ENCODE measurements at regions not wholly inside any gene's neighbourhood (a gene's known extent, or its start where the extent isn't known, plus 50 kb on each side); places are given as distances from the start of the nearest gene placed in this dataset.
"Not testable (repeated sequence)": the region's sequence is repeated elsewhere in the genome, so short reads cannot be mapped to it uniquely, and the experiment has no call there.

DNA sequence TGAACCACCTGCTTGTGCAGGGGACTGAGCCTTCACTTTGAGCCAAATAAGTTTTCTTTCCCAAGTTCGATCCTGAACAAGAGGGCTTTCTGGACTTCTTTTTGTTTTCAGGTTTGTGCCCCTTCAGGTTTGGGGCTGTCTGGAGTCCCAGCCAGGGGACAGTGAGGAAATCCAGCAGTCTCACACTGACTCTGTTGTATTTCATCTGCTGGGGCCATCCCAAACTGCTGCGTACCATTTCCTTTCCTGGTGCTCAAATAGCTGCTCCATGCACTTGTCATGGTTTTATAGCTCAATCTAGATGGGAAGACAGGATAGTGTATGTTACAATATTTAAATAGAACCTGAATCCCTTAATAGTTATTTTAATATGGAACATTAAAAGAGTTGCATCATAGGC is 66.3 kb upstream of the IGLL5 start:
- no peak for DNase-seq (ENCODE audit: low read depth in 2 of 2)

DNA sequence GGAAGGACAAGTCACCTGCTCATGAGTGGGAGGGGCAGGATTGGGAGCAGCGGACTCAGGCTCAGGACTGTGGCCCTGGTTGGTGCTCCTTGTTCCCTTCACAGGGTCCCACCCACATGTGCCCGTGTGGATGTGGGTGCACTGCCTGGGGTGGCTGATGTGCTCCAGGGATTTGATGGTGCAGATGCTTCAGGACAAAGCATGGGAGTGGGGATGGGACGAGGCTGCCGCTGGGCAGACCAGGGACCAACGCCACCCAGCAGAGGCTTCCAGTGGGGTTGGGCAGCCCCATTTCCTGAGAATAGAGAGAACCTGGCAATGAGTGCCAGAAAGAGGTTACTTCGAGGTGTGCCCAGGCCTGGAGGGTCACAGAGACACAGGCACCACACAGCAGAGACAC is 65.5 kb upstream of the IGLL5 start:
- no peak for DNase-seq (ENCODE audit: low read depth in 2 of 2)

DNA sequence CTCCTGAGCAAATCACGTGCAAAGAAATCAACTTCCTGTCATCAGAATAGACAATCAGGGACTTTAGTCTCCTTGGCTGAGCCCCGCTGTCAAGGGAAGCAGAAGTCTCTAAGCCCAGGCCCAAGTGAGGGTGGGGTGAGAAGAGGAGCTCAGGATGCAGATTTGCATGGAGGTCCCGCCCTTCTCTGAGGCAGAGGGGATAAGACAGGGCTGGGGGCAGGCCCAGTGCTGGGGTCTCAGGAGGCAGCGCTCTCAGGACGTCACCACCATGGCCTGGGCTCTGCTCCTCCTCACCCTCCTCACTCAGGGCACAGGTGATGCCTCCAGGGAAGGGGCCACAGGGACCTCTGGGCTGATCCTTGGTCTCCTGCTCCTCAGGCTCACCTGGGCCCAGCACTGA is 65.1 kb upstream of the IGLL5 start:
- DNase-seq (ENCODE audit: low read depth in 2 of 2), result not testable (repeated sequence)

DNA sequence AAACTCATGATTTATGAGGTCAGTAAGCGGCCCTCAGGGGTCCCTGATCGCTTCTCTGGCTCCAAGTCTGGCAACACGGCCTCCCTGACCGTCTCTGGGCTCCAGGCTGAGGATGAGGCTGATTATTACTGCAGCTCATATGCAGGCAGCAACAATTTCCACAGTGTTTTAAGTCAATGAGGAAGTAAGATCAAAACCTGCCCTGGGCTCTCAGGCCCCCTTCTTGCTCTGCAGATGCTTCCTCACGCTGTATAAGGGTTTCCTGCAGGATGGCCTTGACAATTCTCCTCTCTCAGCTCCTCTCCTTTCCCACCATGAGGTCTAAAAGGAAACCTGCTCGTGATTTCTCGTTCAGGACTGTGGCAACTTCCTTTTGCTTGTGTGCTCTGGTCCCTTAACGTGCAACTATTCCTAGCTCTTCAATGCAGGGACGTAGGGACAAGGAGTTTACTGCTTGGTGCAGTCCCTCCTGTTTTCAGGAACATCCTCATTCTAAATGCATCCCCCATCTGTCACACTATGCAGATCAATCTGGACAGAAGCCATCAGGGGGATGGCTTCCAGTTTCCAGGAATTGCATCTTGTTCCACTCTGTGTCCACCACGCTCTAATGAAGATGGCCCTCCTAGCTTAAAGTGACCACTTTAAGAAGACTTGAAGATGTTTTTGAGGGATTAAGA is 64.3 kb upstream of the IGLL5 start:
- no peak for DNase-seq (ENCODE audit: low read depth in 2 of 2)

DNA sequence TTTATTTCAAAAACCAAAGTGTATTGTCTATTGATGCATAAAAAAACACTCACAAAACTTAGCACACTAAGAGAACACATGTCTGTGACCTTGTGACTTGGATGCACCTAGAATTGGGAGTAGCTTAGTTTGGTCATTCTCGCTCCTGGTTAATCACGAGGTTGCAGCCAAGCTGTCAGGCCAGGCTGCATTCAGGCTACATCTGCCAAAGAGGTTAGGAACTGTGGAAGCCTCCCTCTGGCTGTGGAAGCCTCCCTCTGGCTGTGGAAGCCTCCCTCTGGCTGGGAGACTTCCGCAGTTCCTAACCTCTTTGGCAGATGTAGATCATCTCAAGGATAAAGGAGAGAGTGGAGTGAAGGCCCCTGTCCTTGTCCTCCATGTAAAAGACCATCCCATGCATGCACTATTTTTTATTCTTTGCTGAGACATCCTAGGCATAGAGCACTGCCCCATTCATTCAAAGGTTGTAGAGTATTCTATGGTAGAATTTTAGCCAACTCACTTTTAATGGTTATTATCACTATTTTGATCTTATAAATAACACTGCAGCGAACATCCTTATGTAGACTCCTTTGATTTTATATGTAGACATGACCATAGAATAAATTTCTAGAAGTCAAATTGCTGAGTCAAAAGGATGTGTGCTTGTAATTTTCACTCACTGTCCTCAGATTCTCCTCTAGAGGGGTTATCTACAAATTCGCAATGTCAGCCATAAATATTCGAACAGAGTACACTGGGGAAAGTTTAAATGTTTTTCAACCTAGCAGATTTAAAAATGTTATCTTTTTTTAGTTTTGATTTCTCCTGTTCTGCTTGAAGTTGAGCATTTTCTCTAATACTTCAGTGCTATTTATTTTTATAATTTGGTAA is 63.0 kb upstream of the IGLL5 start:
- DNase-seq (ENCODE audit: low read depth in 2 of 2), result no peak

DNA sequence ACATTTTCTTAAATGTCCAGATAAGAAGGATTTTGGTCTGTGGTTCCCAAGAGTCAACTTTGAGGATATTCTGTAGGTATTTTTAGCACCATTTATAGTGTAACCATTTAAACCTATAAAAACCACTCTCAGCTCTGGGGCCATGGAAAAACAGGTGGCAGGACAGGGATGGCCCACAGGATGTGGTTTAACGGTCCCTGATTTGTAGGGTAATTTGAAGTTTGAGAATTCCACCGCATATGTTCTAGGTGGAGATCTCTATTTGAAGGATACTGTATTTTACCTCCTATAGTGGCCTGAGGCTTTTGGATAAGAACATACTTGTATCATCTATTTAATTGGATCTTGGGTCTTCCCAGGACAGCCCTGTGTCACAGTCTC is 62.4 kb upstream of the IGLL5 start:
- DNase-seq (ENCODE audit: low read depth in 2 of 2), result no peak

DNA sequence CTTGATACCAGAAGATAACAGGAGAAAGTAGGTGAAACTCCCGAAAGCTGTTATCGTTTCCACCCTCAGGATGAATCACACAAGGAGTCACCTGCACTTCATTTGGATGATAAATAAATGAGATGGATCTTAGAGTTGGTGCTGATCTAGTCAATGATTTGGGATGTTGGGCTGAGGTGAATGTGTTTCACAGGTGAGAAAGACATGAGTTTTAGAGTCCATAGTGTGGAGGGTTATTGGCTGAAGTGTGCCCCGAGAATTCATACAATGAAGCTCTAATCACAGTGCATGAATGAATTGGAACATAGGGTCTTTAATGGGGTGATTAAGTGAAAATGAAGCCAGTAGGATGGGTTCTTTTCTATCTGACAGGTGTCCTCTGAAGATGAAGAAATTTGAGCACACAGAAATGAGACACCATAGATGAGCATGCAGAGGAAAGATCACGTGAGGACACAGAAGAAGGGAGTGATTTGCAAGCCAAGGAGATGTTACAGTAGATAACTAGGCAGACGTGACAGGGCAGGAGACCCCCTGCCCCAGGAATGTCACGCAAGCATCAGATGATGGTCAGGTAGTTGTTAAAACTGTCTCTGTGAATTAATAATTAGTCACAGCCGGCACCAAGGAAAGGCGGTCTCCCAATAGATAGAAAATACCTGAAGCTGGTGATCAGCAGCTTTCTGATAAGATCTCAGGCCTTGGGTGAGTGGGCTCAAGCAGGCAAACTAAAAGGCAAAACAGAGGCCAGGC is 60.3 kb upstream of the IGLL5 start:
- DNase-seq (ENCODE audit: low read depth in 2 of 2), result no peak

DNA sequence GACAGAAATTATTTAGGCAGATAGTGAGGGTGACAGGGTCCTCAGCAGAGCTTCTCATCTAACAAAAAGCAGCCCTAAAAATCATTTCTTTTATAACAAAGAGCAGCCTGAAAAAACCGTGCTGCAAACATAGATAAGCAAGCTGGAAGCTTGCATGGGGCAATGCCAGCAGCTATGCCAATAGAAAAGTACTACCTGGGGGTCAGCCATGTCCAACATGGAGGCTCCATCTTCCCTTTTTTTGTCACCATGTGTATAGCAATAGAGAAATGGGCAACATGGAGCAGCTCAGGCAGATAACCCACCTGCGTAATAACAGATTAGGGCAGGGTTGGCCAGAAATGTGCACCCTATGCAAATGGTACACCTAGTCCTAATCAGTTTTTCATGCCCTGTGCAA is 57.4 kb upstream of the IGLL5 start:
- DNase-seq (ENCODE audit: low read depth in 2 of 2), result no peak

DNA sequence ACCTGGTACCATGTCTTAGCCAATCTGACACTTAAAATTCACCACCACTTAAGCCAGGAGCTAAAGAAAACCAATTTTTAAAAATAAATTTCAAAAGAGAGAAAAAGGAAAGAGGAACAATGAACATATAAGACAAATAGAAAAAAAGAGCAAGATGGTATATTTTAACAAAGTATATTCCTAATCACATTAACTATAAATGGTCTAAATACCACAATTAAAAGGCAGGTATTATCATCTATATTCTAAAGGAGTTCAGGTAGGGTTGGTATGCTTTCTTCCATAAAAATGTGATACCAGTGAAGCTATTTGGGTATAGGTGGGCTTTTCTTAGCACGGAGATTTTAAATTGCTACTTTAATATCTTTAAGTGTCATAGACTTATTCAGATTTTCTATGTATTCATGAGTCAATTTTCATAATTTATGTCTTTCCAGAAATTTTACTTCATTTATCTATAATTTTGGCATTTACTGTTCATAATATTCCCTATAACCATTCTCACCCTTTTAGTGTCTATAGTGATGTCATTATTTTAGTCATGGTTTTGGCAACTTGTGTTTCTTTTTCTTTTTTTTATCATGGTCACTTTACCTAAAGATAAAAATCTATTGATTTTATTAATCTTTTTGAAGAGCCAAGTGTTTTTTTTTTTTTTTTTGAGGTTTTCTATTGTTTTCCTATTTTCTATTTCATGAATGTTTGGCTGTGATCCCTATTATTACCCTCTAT is 56.5 kb upstream of the IGLL5 start:
- DNase-seq (ENCODE audit: low read depth in 2 of 2), result no peak

DNA sequence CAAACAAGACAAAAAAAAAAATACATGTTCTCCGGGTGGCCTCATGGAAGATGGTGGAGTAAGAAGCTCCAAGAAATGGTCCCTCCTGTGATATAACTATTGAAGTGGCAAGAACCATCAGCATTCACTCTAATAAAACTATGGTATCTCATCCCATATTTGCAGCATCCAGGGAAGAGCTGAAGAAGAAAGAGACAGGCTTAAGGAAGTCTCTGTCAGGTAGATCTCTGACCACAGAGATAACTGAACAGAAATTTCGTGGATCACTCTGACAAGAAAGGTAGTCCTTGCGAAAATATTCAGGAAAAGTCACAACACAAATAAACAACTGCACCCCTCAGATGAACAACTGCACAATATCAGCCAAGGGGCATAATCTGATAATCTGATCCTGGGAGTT is 54.6 kb upstream of the IGLL5 start:
- no peak for DNase-seq (ENCODE audit: low read depth in 2 of 2)

DNA sequence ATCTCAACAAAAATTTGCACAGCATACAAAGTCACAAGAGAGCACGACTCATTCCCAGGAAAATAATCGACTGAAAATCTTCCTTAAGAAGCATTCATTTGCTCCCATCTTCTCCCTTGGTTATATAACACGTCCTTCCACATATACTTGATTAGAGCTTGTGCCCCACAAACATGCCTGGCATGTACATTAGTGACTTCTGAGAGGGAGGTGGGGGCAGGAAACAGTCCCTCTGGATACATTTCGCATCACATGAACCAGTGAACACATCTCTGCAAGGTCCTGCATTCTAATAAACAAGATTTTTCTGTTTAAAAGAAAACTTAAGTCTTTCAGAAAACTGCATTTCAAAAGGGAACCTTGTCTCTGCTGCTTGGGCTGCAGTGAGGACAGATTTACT is 54.1 kb upstream of the IGLL5 start:
- DNase-seq (ENCODE audit: low read depth in 2 of 2), result no peak

DNA sequence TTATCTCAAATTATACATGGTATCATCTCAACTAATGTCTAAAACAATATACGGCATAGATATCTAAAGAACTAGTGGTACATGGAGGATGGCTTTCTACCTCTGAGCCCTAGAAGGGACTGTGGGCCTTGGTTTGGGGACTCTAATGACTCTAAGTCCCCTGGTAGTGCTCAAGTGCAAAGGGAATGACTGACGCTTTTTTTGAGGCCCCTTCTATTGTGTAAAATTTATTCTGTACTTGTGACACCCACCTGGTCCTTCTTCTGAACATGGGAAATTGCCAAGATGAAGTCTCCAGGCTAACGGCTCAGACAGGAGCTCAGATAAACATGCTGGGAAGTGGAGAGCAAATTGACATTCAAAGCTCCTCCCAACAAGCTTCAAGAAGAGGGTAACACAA is 53.4 kb upstream of the IGLL5 start:
- no peak for DNase-seq (ENCODE audit: low read depth in 2 of 2)

DNA sequence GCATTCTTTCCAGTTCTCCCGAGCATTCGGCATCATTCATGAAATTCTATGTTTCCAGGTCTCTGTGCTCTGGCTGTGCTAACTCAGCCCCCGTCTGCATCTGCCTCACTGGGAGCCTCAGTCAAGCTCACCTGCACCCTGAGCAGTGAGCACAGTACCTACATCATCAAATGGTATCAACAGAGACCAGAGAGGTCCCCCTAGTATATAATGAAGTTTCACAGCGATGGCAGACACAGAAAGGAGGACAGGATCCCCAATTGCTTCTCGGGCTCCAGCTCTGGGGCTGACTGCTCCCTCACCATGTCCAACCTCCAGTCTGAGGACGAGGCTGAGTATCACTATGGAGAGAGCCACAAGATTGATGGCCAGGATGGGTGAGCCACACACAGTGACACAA is 52.8 kb upstream of the IGLL5 start:
- DNase-seq (ENCODE audit: low read depth in 2 of 2), result no peak

DNA sequence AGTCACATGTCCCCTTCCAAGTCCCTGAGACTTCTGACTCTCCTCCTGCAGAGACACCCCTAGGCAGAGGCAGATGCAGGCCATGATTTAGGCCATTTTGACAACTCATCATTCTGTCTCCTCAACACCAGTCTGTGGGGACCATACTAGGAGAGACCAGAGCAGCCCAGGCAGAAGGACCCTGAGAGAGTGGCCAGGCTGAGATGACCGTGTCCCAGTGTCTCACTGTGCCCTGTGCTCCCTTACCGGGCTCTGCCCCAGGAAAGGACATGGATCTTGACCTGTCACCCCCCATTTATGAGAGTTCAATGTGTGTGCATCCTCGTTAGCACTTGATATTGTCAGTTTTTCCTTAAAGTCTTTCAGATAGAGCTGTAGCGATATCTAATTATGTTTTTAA is 52.4 kb upstream of the IGLL5 start:
- no peak for DNase-seq (ENCODE audit: low read depth in 2 of 2)

DNA sequence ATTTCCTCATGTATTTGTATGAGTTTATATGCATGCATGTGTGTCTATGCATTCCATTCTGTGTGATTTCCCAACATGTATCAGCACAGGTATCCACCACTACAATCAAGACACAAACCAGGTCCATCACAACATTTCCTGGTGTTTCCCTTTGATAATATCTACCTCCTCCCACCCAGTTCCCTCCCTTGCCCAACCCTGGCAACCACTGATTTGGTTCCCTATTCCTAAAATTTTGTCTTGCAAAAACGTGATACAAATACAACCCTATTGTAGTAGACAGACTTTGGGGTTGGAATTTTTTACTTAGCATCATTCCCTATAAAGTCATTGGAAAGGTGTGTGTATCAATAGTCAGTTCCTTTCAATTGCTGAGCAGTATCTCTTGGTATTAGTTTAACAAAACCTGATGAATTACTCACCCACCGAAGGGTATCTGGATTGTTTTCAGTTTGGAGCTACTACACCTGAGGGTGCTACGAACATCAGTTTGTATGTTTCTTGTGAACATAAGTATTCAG is 51.8 kb upstream of the IGLL5 start:
- no peak for DNase-seq (ENCODE audit: low read depth in 2 of 2)

DNA sequence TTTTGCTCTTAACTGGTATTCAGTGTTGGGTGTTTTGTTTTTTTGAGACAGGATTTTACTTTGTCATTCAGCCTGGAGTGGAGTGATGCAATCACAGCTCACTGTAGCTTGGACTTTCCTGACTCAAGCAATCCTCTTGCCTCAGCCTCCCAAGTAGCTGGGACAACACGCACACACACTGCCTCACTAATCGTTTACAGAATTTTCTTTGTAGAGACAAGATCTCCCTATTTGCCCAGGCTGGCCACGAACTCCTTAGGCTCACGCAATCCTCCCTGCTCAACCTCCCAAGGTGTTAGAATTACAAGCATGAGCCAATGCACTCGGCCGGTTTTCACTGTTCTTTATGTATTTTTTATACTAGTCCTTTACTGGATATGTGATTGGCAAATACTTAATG is 51.0 kb upstream of the IGLL5 start:
- no peak for DNase-seq (ENCODE audit: low read depth in 2 of 2)

All from lung microvascular endothelial cell (primary cell).